ENCODE measurements at regions not wholly inside any gene's neighbourhood (a gene's known extent, or its start where the extent isn't known, plus 50 kb on each side); places are given as distances from the start of the nearest gene placed in this dataset.

GRCh38 chr16:19948186-19949104, 63.8 kb upstream of the GPRC5B start:
- TF ChIP-seq EZH2 (IDR thresholded peaks at IDR 0.05; ENCODE audit: borderline replicate concordance, insufficient read depth, low read depth, low read length, poor library complexity, severe bottlenecking) = no peak
- TF ChIP-seq CTCF (IDR thresholded peaks at IDR 0.05) = no peak

All from B cell (primary cell).